GM23338 (cell line): ENCODE measurements at regions not wholly inside any gene's neighbourhood (a gene's known extent, or its start where the extent isn't known, plus 50 kb on each side); places are given as distances from the start of the nearest gene placed in this dataset.

Experiments used
- CREB1 ChIP-seq: fragments of 250-450 bp; sonication (Bioruptor Pico); IDR thresholded peaks from 2 replicates; pipeline ENCODE4 v1.5.0; 2020; ENCODE audit warnings: low read depth, mild to moderate bottlenecking, moderate library complexity
- CTCF ChIP-seq, 2 experiments: fragments of 200-600 bp in 1 of 2; sonication (generic) in 1 of 2; conservative IDR thresholded peaks; 2 replicates each; pipeline versions ENCODE4 v1.5.1 to v1.6.1; 2016 to 2017; ENCODE audit warnings: antibody characterized with exemption in 2 of 2, low read depth in 2 of 2, mild to moderate bottlenecking in 2 of 2, moderate library complexity in 1 of 2
- ETS1 ChIP-seq: IDR thresholded peaks from 2 replicates; pipeline ENCODE4 v1.6.1; 2016; ENCODE audit warnings: antibody characterized with exemption
- EZH2 ChIP-seq: fragments of 200-600 bp; sonication (generic); IDR thresholded peaks from one replicate; pipeline ENCODE4 v1.8.0; 2017; ENCODE audit warnings: antibody characterized with exemption, mild to moderate bottlenecking, low read depth; ENCODE audit not compliant: unreplicated experiment
- EZH2phosphoT487 ChIP-seq: fragments of 200-600 bp; sonication (generic); IDR thresholded peaks from one replicate; pipeline ENCODE4 v1.8.1; 2018; ENCODE audit warnings: antibody characterized with exemption; ENCODE audit not compliant: unreplicated experiment
- JUNB ChIP-seq: IDR thresholded peaks from one replicate; pipeline ENCODE4 v1.6.1; 2016; ENCODE audit warnings: antibody characterized with exemption; ENCODE audit not compliant: unreplicated experiment
- POLR2AphosphoS5 ChIP-seq: IDR thresholded peaks from 2 replicates; pipeline ENCODE4 v1.6.1; 2016; ENCODE audit warnings: antibody characterized with exemption, low read depth
- REST ChIP-seq: IDR thresholded peaks from one replicate; pipeline ENCODE4 v1.6.1; 2018; ENCODE audit warnings: antibody characterized with exemption; ENCODE audit not compliant: unreplicated experiment
- STAT1 ChIP-seq: IDR thresholded peaks from one replicate; pipeline ENCODE4 v1.6.1; 2016; ENCODE audit warnings: antibody characterized with exemption; ENCODE audit not compliant: unreplicated experiment
- ZNF114 ChIP-seq: fragments of 250-450 bp; sonication (Bioruptor Pico); IDR thresholded peaks from 2 replicates; pipeline ENCODE4 v1.5.0; 2020; ENCODE audit warnings: mild to moderate bottlenecking, moderate library complexity
- ZNF331 ChIP-seq: fragments of 250-450 bp; sonication (Bioruptor Pico); IDR thresholded peaks from 2 replicates; pipeline ENCODE4 v1.5.0; 2020; ENCODE audit warnings: low read depth, mild to moderate bottlenecking, moderate library complexity
- ZNF462 ChIP-seq: fragments of 250-450 bp; sonication (Bioruptor Pico); IDR thresholded peaks from 2 replicates; pipeline ENCODE4 v1.5.0; 2020; ENCODE audit warnings: mild to moderate bottlenecking, moderate library complexity

GRCh38 chr5:124234022-124234769 lies 512.2 kb downstream of the ZNF608 start:
- TF ChIP-seq CTCF (conservative IDR thresholded peaks at IDR 0.05; ENCODE audit: low read depth in 2 of 2): no peak
- TF ChIP-seq POLR2AphosphoS5: no peak
- TF ChIP-seq EZH2phosphoT487: no peak
- TF ChIP-seq EZH2: no peak
- no peak for TF ChIP-seq STAT1
- TF ChIP-seq ZNF331: no peak
- TF ChIP-seq ETS1: no peak
- no peak for TF ChIP-seq REST
- TF ChIP-seq ZNF114: no peak
- TF ChIP-seq JUNB: no peak
- TF ChIP-seq ZNF462 (CRISPR knock-in tag): no peak
- no peak for TF ChIP-seq CREB1 (CRISPR knock-in tag)
